ENCODE measurements at regions not wholly inside any gene's neighbourhood (a gene's known extent, or its start where the extent isn't known, plus 50 kb on each side); places are given as distances from the start of the nearest gene placed in this dataset.

- TF ChIP-seq POLR2AphosphoS5 (IDR thresholded peaks at IDR 0.05) (no peak), CTCF (IDR thresholded peaks at IDR 0.05) (no peak)
Observed at GRCh38 chr5:4563400-4563799, 576.7 kb upstream of the ADAMTS16 start.
